ENCODE measurements at regions not wholly inside any gene's neighbourhood (a gene's known extent, or its start where the extent isn't known, plus 50 kb on each side); places are given as distances from the start of the nearest gene placed in this dataset.

DNA sequence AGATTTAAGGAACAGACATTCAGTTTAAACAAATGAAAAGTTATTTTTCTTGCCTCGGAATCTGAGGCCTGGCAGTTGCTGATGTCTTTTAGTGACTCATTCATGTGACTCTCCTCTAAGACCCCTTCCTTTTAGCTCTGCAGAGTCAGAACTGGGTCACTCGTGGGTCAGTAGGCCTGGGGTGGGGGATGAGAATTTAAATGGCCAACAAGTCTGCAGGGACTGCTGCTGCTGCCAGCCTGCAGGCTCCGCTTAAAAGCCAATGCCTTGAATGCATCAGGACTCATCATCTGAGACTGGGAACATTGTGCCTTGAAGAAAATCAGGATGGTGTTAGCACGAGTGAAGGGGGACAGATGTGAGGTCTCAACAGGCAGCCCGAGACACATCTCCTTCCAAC lies 404.3 kb downstream of the CDH26 start:
- TF ChIP-seq ZNF677 (tag by site-specific recombination; IDR thresholded peaks at IDR 0.05) (no peak), SP2 (tag by site-specific recombination; IDR thresholded peaks at IDR 0.05) (no peak), ZNF394 (tag by site-specific recombination; IDR thresholded peaks at IDR 0.05; ENCODE audit: borderline replicate concordance) (no peak), ZSCAN30 (tag by site-specific recombination; IDR thresholded peaks at IDR 0.05) (no peak), IKZF3 (tag by site-specific recombination; IDR thresholded peaks at IDR 0.05) (no peak), ZNF585B (tag by site-specific recombination; IDR thresholded peaks at IDR 0.05) (no peak), ZNF248 (tag by site-specific recombination; IDR thresholded peaks at IDR 0.05) (no peak), ZFP69B (tag by site-specific recombination; IDR thresholded peaks at IDR 0.05) (no peak)
- TF ChIP-seq, protein P1, sequence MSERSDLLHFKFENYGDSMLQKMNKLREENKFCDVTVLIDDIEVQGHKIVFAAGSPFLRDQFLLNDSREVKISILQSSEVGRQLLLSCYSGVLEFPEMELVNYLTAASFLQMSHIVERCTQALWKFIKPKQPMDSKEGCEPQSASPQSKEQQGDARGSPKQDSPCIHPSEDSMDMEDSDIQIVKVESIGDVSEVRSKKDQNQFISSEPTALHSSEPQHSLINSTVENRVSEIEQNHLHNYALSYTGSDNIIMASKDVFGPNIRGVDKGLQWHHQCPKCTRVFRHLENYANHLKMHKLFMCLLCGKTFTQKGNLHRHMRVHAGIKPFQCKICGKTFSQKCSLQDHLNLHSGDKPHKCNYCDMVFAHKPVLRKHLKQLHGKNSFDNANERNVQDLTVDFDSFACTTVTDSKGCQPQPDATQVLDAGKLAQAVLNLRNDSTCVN (tag by site-specific recombination; optimal IDR thresholded peaks at IDR 0.05), result no peak
- TF ChIP-seq, protein P2, sequence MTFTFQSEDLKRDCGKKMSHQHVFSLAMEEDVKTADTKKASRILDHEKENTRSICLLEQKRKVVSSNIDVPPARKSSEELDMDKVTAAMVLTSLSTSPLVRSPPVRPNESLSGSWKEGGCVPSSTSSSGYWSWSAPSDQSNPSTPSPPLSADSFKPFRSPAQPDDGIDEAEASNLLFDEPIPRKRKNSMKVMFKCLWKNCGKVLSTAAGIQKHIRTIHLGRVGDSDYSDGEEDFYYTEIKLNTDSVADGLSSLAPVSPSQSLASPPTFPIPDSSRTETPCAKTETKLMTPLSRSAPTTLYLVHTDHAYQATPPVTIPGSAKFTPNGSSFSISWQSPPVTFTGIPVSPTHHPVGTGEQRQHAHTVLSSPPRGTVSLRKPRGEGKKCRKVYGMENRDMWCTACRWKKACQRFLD (tag by site-specific recombination; IDR thresholded peaks at IDR 0.05), result no peak
- TF ChIP-seq, protein P3, sequence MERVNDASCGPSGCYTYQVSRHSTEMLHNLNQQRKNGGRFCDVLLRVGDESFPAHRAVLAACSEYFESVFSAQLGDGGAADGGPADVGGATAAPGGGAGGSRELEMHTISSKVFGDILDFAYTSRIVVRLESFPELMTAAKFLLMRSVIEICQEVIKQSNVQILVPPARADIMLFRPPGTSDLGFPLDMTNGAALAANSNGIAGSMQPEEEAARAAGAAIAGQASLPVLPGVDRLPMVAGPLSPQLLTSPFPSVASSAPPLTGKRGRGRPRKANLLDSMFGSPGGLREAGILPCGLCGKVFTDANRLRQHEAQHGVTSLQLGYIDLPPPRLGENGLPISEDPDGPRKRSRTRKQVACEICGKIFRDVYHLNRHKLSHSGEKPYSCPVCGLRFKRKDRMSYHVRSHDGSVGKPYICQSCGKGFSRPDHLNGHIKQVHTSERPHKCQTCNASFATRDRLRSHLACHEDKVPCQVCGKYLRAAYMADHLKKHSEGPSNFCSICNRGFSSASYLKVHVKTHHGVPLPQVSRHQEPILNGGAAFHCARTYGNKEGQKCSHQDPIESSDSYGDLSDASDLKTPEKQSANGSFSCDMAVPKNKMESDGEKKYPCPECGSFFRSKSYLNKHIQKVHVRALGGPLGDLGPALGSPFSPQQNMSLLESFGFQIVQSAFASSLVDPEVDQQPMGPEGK (tag by site-specific recombination; IDR thresholded peaks at IDR 0.05), result no peak

DNA sequence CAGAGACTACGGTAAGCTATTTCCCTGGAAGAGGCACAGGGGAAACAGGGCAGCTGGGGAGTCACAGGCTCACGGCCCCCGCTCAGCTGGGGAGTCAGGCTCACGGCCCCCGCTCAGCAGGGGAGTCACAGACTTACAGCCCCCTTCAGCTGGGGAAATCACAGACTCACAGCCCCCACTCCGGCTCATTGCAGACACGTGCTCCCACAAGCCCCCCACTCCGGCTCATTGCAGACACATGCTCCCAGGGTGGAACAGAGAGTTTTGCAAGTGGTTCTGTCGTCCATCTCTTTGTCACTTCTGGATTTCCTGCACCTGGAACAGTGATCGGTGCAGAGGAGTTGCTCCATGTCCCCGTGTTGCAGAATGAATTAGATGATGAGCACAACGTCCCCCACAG lies 405.5 kb downstream of the CDH26 start:
- no peak overlapping the region for H3K4me3 ChIP-seq (ENCODE audit: low read depth, low read length)
- H3K9me3 ChIP-seq (ENCODE audit: control insufficient read depth, insufficient read depth, low read depth, low read length), result no peaks in the 10 kb centered on the region
- ChIA-PET CTCF (interaction anchor here (0.6 to 1.2 kb wide), 2 partner anchors 37 to 311 kb away, joined by 4 read pairs; no protein-coding TSS in a partner anchor), POLR2A (no interaction called here)
- no peaks in the 10 kb centered on the region for H3K36me3 ChIP-seq (ENCODE audit: control insufficient read depth in 2 of 2, insufficient read depth in 1 of 2, low read length in 2 of 2)
- H3K27ac ChIP-seq (ENCODE audit: extremely low read depth, low read depth, low read length), result no peak overlapping the region
- H3K4me1 ChIP-seq (ENCODE audit: control insufficient read depth, insufficient read depth, low read length), result no peaks in the 10 kb centered on the region
- no peak for TF ChIP-seq ZBTB17 (tag by site-specific recombination; IDR thresholded peaks at IDR 0.05)
- no peak for TF ChIP-seq ZNF140 (tag by site-specific recombination; IDR thresholded peaks at IDR 0.05)
- TF ChIP-seq, protein P4, sequence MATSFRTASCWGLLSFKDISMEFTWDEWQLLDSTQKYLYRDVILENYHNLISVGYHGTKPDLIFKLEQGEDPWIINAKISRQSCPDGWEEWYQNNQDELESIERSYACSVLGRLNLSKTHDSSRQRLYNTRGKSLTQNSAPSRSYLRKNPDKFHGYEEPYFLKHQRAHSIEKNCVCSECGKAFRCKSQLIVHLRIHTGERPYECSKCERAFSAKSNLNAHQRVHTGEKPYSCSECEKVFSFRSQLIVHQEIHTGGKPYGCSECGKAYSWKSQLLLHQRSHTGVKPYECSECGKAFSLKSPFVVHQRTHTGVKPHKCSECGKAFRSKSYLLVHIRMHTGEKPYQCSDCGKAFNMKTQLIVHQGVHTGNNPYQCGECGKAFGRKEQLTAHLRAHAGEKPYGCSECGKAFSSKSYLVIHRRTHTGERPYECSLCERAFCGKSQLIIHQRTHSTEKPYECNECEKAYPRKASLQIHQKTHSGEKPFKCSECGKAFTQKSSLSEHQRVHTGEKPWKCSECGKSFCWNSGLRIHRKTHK (tag by site-specific recombination; IDR thresholded peaks at IDR 0.05), result no peak
- no peak for TF ChIP-seq ZNF623 (tag by site-specific recombination; IDR thresholded peaks at IDR 0.05)
- TF ChIP-seq, protein P5, sequence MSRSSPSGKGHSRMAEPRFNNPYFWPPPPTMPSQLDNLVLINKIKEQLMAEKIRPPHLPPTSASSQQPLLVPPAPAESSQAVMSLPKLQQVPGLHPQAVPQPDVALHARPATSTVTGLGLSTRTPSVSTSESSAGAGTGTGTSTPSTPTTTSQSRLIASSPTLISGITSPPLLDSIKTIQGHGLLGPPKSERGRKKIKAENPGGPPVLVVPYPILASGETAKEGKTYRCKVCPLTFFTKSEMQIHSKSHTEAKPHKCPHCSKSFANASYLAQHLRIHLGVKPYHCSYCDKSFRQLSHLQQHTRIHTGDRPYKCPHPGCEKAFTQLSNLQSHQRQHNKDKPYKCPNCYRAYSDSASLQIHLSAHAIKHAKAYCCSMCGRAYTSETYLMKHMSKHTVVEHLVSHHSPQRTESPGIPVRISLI (tag by site-specific recombination; IDR thresholded peaks at IDR 0.05), result no peak
- TF ChIP-seq ZNF184 (tag by site-specific recombination; IDR thresholded peaks at IDR 0.05), result no peak
- TF ChIP-seq ZNF426 (tag by site-specific recombination; IDR thresholded peaks at IDR 0.05), result no peak
- TF ChIP-seq, protein P2 (tag by site-specific recombination; IDR thresholded peaks at IDR 0.05), result no peak
- TF ChIP-seq, protein P6, sequence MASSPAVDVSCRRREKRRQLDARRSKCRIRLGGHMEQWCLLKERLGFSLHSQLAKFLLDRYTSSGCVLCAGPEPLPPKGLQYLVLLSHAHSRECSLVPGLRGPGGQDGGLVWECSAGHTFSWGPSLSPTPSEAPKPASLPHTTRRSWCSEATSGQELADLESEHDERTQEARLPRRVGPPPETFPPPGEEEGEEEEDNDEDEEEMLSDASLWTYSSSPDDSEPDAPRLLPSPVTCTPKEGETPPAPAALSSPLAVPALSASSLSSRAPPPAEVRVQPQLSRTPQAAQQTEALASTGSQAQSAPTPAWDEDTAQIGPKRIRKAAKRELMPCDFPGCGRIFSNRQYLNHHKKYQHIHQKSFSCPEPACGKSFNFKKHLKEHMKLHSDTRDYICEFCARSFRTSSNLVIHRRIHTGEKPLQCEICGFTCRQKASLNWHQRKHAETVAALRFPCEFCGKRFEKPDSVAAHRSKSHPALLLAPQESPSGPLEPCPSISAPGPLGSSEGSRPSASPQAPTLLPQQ (tag by site-specific recombination; IDR thresholded peaks at IDR 0.05), result no peak
- TF ChIP-seq ZNF473 (tag by site-specific recombination; IDR thresholded peaks at IDR 0.05), result no peak
- TF ChIP-seq, protein P7, sequence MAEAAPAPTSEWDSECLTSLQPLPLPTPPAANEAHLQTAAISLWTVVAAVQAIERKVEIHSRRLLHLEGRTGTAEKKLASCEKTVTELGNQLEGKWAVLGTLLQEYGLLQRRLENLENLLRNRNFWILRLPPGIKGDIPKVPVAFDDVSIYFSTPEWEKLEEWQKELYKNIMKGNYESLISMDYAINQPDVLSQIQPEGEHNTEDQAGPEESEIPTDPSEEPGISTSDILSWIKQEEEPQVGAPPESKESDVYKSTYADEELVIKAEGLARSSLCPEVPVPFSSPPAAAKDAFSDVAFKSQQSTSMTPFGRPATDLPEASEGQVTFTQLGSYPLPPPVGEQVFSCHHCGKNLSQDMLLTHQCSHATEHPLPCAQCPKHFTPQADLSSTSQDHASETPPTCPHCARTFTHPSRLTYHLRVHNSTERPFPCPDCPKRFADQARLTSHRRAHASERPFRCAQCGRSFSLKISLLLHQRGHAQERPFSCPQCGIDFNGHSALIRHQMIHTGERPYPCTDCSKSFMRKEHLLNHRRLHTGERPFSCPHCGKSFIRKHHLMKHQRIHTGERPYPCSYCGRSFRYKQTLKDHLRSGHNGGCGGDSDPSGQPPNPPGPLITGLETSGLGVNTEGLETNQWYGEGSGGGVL (tag by site-specific recombination; IDR thresholded peaks at IDR 0.05), result no peak
- no peak for TF ChIP-seq ZNF677 (tag by site-specific recombination; IDR thresholded peaks at IDR 0.05)

More for the DNA sequence above, 404.3 kb downstream of the CDH26 start:
- ChIA-PET POLR2A (no interaction called here), CTCF (no interaction called here)
- Histone ChIP-seq H3K27ac (ENCODE audit: extremely low read depth, low read depth, low read length) (no peak overlapping the region), H3K4me1 (ENCODE audit: control insufficient read depth, insufficient read depth, low read length) (no peaks in the 10 kb centered on the region), H3K4me3 (ENCODE audit: low read depth, low read length) (no peak overlapping the region), H3K9me3 (ENCODE audit: control insufficient read depth, insufficient read depth, low read depth, low read length) (no peaks in the 10 kb centered on the region), H3K36me3 (ENCODE audit: control insufficient read depth in 2 of 2, insufficient read depth in 1 of 2, low read length in 2 of 2) (no peaks in the 10 kb centered on the region)

Data from HEK293 (cell line).